ENCODE measurements at regions not wholly inside any gene's neighbourhood (a gene's known extent, or its start where the extent isn't known, plus 50 kb on each side); places are given as distances from the start of the nearest gene placed in this dataset.

DNA sequence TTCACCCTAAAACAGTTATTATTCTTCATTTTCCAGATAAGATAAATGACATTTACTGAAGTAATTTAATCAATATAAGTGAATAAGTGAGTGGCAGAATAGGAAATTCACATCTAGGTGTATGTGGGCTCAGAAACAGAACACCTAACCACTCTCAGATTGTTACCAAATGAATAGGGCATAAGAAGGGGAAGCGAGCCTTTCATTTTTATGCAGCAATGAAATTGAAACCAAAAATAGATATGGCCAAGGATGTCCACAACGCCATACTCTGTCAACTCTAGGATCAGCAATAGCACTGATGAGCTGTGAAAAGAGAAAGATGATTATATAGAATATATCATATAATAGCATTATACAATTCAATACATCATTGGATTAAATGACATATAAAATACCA is 398.1 kb upstream of the API5 start:
- CTCF ChIA-PET: no interaction called here

DNA sequence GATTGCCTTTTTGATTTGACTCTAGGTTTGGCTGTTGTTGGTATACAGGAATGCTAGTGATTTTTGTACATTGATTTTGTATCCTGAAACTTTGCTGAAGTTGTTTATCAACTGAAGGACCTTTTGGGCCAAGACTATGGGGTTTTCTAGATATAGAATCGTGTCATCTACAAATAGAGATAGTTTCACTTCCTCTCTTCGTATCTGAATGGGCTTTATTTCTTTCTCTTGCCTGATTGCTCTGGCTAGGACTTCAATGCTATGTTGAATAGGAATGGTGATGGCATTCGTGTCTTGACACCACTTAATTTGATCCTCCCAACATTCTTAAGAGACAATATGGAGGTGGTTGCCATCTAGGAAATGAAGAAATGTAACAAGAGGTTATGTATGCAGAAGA is 388.1 kb upstream of the API5 start:
- no peaks in the 10 kb centered on the region for H3K36me3 ChIP-seq (ENCODE audit: control insufficient read depth in 2 of 2, extremely low read depth in 1 of 2, insufficient read depth in 2 of 2, low read length in 2 of 2)
- CTCF ChIA-PET: no interaction called here
- H3K4me1 ChIP-seq (ENCODE audit: control insufficient read depth, extremely low read depth, insufficient read depth, low read length): no peaks in the 10 kb centered on the region
- H3K79me2 ChIP-seq (ENCODE audit: control insufficient read depth, insufficient read depth, low read length): no peaks in the 10 kb centered on the region
- no peak overlapping the region for H2AFZ ChIP-seq (ENCODE audit: low read depth, low read length)
- H3K9me3 ChIP-seq (replicated peaks; ENCODE audit: control insufficient read depth, insufficient read depth, low read length): no peaks in the 10 kb centered on the region
- FAIRE-seq: no peak
- no peak overlapping the region for H3K9ac ChIP-seq (replicated peaks; ENCODE audit: extremely low read depth, insufficient read depth, low read length)
- H3K4me3 ChIP-seq (replicated peaks in 1 of 3; ENCODE audit: insufficient read depth in 1 of 3, low read depth in 1 of 3, low read length in 3 of 3): no peak overlapping the region
- H3K9me1 ChIP-seq (replicated peaks; ENCODE audit: control insufficient read depth, extremely low read depth, insufficient read depth, low read length): no peaks in the 10 kb centered on the region
- H4K20me1 ChIP-seq (replicated peaks; ENCODE audit: control insufficient read depth, extremely low read depth, insufficient read depth, low read length): no peaks in the 10 kb centered on the region
- no peak for DNase-seq (ENCODE audit: low read depth, low spot score)
- H3K4me2 ChIP-seq (ENCODE audit: insufficient read depth, low read length): no peak overlapping the region
- no peaks in the 10 kb centered on the region for H3K27me3 ChIP-seq (ENCODE audit: control insufficient read depth in 2 of 2, insufficient read depth in 2 of 2, low read length in 2 of 2)
- POLR2A ChIA-PET: no interaction called here
- dilution Hi-C loops (cut with MboI; ENCODE audit: extremely low pct_ligation_motif_present, low sequenced_read_pairs) (no loop called here), intact Hi-C loops (cut with micrococcal nuclease) (no loop called here)
- no peak for TF ChIP-seq EZH2 (IDR thresholded peaks at IDR 0.05; ENCODE audit: borderline replicate concordance, low read depth, low read length, severe bottlenecking)
- no peak for TF ChIP-seq POLR2A (IDR thresholded peaks at IDR 0.05; ENCODE audit: low read depth, low read length)
- no peak overlapping the region for H3K27ac ChIP-seq (ENCODE audit: insufficient read depth, low read depth, low read length)
- BruUV-seq (replicated peaks): no TSS peak

More for the DNA sequence above, 398.1 kb upstream of the API5 start:
- H3K4me1 ChIP-seq (ENCODE audit: control insufficient read depth, extremely low read depth, insufficient read depth, low read length): no peaks in the 10 kb centered on the region
- BruUV-seq (replicated peaks): no TSS peak
- H3K9me3 ChIP-seq (replicated peaks; ENCODE audit: control insufficient read depth, insufficient read depth, low read length): peaks cover 3% of the 10 kb centered on the region
- H3K27me3 ChIP-seq (ENCODE audit: control insufficient read depth in 2 of 2, insufficient read depth in 2 of 2, low read length in 2 of 2): no peaks in the 10 kb centered on the region
- H3K9ac ChIP-seq (replicated peaks; ENCODE audit: extremely low read depth, insufficient read depth, low read length): no peak overlapping the region
- no peaks in the 10 kb centered on the region for H4K20me1 ChIP-seq (replicated peaks; ENCODE audit: control insufficient read depth, extremely low read depth, insufficient read depth, low read length)
- no peak for TF ChIP-seq FOS (IDR thresholded peaks at IDR 0.05; ENCODE audit: borderline replicate concordance, insufficient read depth, low read length)
- TF ChIP-seq, protein P1, sequence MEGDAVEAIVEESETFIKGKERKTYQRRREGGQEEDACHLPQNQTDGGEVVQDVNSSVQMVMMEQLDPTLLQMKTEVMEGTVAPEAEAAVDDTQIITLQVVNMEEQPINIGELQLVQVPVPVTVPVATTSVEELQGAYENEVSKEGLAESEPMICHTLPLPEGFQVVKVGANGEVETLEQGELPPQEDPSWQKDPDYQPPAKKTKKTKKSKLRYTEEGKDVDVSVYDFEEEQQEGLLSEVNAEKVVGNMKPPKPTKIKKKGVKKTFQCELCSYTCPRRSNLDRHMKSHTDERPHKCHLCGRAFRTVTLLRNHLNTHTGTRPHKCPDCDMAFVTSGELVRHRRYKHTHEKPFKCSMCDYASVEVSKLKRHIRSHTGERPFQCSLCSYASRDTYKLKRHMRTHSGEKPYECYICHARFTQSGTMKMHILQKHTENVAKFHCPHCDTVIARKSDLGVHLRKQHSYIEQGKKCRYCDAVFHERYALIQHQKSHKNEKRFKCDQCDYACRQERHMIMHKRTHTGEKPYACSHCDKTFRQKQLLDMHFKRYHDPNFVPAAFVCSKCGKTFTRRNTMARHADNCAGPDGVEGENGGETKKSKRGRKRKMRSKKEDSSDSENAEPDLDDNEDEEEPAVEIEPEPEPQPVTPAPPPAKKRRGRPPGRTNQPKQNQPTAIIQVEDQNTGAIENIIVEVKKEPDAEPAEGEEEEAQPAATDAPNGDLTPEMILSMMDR (IDR thresholded peaks at IDR 0.05; ENCODE audit: extremely low read depth in 1 of 2, insufficient read depth in 1 of 2, low read depth in 1 of 2, low read length in 2 of 2): no peak
- FAIRE-seq: no peak
- H3K9me1 ChIP-seq (replicated peaks; ENCODE audit: control insufficient read depth, extremely low read depth, insufficient read depth, low read length): no peaks in the 10 kb centered on the region
- no peak for DNase-seq (ENCODE audit: low read depth, low spot score)
- no peaks in the 10 kb centered on the region for H3K79me2 ChIP-seq (ENCODE audit: control insufficient read depth, insufficient read depth, low read length)
- no peak overlapping the region for H3K4me2 ChIP-seq (ENCODE audit: insufficient read depth, low read length)
- no peak overlapping the region for H3K27ac ChIP-seq (ENCODE audit: insufficient read depth, low read depth, low read length)
- POLR2A ChIA-PET: no interaction called here
- H3K36me3 ChIP-seq (ENCODE audit: control insufficient read depth in 2 of 2, extremely low read depth in 1 of 2, insufficient read depth in 2 of 2, low read length in 2 of 2): no peaks in the 10 kb centered on the region
- dilution Hi-C loops (cut with MboI; ENCODE audit: extremely low pct_ligation_motif_present, low sequenced_read_pairs): no loop called here
- H2AFZ ChIP-seq (ENCODE audit: low read depth, low read length): no peak overlapping the region
- intact Hi-C loops (cut with micrococcal nuclease): no loop called here
- no peak overlapping the region for H3K4me3 ChIP-seq (replicated peaks in 1 of 3; ENCODE audit: insufficient read depth in 1 of 3, low read depth in 1 of 3, low read length in 3 of 3)

All from endothelial cell of umbilical vein (primary cell).